ENCODE measurements at regions not wholly inside any gene's neighbourhood (a gene's known extent, or its start where the extent isn't known, plus 50 kb on each side); places are given as distances from the start of the nearest gene placed in this dataset.

DNA sequence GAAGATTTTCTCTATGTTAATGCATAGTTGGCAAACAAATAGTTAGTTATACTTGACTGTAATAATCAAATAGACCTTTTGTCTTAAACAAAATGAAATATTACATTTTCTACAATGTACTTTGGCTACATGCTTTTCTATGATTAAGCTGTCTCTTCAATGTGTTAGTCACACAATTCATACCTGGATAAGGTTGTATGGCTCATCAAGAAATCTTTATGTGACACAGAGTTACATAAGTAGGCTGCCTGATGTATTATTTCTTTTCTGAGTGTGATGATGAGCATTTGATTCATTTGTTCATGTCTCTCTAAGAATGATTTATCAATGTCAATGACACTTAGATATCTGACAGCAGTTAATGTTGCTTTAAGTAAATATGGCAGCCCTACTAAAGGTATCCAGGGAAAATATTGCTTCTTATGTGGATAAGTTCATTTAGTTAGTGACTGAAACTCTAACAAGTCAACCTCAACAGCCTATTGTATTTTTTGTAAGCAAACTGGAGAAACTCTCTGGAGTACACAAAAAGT lies 157.4 kb upstream of the SOX2 start:
- Mint-ChIP-seq H3K27ac (no peak overlapping the region), H3K4me1 (no peaks in the 10 kb centered on the region), H3K36me3 (ENCODE audit: low read depth) (no peaks in the 10 kb centered on the region), H3K9me3 (peaks cover 5% of the 10 kb centered on the region), H3K4me3 (no peak overlapping the region), H3K27me3 (no peaks in the 10 kb centered on the region)
- ChIA-PET CTCF (no interaction called here), POLR2A (no interaction called here)
- no peak for DNase-seq

DNA sequence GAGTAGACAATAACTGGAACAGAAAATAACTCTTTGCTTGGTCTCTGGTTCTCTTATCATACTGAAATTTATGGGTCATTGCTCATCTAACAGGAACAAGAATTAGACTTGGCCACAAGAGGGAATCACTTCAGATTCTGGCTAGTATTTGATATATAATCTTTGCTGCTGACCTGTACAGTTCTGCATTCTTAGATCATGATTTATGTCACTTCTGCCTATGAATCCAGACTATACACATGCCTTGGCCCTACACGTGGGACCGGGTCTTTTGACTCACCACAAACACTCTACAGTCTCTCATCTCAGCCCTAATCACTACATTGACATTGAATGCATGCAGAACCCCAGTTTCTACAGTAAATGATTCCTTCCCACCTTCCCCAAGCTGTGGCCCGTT lies 162.5 kb upstream of the SOX2 start:
- ChIA-PET CTCF (no interaction called here), POLR2A (no interaction called here)
- DNase-seq, result no peak
- Mint-ChIP-seq H3K4me1 (no peaks in the 10 kb centered on the region), H3K27me3 (no peaks in the 10 kb centered on the region), H3K9me3 (peaks cover 8% of the 10 kb centered on the region), H3K36me3 (ENCODE audit: low read depth) (no peaks in the 10 kb centered on the region), H3K27ac (no peak overlapping the region), H3K4me3 (no peak overlapping the region)

DNA sequence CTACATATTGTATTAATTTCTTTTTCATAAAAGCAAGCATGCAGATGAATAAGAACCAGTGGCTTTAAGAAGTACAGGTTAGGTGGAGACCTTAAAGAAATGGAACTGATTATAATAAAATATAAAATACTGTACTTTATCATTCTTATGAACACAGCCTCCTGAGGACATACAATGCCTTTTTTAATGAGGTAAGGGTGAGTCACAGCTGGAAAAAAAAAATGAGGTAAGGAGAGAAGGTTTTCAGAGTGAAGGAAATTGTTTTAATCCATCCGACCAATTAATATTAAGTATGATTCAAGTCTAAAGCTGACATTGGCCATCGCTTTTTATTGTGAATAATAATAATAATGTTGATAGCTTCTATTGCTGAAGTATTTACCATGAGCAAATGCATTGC lies 170.3 kb upstream of the SOX2 start:
- H3K27ac Mint-ChIP-seq, result no peak overlapping the region
- POLR2A ChIA-PET, result no interaction called here

DNA sequence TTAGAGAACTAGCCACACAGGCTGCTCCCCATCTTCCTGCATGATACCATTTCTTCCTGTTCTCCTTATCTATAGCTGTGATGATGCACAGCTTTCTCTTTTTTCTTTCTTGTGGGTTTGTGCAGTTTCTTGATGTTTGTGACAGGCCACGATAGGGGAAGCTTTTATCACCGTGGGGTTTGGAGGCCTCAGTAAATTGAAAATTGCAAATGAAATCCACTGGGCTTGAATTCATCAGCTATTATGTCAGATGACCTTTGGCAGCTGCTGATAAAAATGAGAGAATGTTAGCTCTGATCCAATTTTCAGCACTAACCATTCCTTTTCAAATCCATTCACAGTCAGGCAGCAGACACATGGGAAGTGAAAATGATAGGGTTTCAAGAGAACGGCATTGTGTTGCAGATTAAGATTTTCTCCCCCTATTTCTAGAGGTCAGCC lies 176.9 kb upstream of the SOX2 start:
- no peaks in the 10 kb centered on the region for H3K4me1 Mint-ChIP-seq
- POLR2A ChIA-PET, result no interaction called here

More for the DNA sequence above, 170.3 kb upstream of the SOX2 start:
- H3K4me3 Mint-ChIP-seq, result no peak overlapping the region
- H3K27me3 Mint-ChIP-seq, result no peaks in the 10 kb centered on the region
- peaks cover 14% of the 10 kb centered on the region for H3K9me3 Mint-ChIP-seq
- no peaks in the 10 kb centered on the region for H3K36me3 Mint-ChIP-seq (ENCODE audit: low read depth)
- no peaks in the 10 kb centered on the region for H3K4me1 Mint-ChIP-seq
- CTCF ChIA-PET, result no interaction called here
- DNase-seq, result no peak

DNA sequence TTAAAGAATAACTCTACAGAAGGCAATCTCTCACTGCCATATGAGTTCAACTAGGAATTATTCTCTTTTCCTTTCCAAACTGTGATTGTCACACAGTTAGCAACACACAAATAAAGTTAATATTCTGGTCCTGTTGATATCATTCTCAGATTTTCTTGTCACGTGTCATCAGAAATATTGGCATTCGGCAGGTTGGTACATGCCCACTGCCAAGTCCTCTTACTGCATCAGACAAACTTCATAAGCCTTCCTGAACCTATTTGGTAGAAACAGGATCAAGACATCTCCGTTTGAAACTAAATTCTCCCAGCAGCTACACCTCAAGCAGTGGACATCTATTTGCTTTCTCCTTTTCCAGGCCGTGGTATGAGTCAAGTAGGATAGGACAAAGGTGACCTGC lies 177.9 kb upstream of the SOX2 start:
- ChIA-PET POLR2A (no interaction called here), CTCF (no interaction called here)
- Mint-ChIP-seq H3K36me3 (ENCODE audit: low read depth) (no peaks in the 10 kb centered on the region), H3K4me3 (no peak overlapping the region), H3K9me3 (peaks cover 16% of the 10 kb centered on the region), H3K4me1 (no peaks in the 10 kb centered on the region), H3K27me3 (no peaks in the 10 kb centered on the region), H3K27ac (no peak overlapping the region)
- DNase-seq, result no peak

More for the DNA sequence above, 176.9 kb upstream of the SOX2 start:
- no peak overlapping the region for H3K27ac Mint-ChIP-seq
- peaks cover 16% of the 10 kb centered on the region for H3K9me3 Mint-ChIP-seq
- CTCF ChIA-PET, result no interaction called here
- no peak for DNase-seq
- H3K36me3 Mint-ChIP-seq (ENCODE audit: low read depth), result no peaks in the 10 kb centered on the region
- no peak overlapping the region for H3K4me3 Mint-ChIP-seq
- no peaks in the 10 kb centered on the region for H3K27me3 Mint-ChIP-seq

DNA sequence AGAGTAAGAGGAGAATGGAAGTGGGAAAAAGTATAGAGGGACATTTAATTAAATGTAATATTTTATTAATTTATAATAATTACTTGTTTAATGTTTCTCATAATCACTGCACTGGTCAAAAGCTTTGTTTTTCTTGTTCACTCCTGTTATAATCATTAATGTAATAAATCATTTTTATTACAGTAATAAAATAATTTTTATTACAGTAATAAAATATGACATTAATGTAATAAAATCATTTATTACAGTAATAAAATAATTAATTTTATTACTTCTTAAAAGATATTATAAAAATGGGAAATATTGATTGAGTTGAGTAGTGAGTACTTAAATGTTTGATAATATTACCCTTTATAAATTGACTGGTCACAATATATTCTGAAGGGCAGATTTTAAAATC lies 181.1 kb upstream of the SOX2 start:
- H3K4me3 Mint-ChIP-seq, result no peak overlapping the region
- no peak for DNase-seq
- no peaks in the 10 kb centered on the region for H3K36me3 Mint-ChIP-seq (ENCODE audit: low read depth)
- H3K27me3 Mint-ChIP-seq, result no peaks in the 10 kb centered on the region
- no peaks in the 10 kb centered on the region for H3K4me1 Mint-ChIP-seq
- H3K27ac Mint-ChIP-seq, result no peak overlapping the region
- CTCF ChIA-PET, result no interaction called here
- POLR2A ChIA-PET, result no interaction called here
- H3K9me3 Mint-ChIP-seq, result peaks cover 19% of the 10 kb centered on the region

DNA sequence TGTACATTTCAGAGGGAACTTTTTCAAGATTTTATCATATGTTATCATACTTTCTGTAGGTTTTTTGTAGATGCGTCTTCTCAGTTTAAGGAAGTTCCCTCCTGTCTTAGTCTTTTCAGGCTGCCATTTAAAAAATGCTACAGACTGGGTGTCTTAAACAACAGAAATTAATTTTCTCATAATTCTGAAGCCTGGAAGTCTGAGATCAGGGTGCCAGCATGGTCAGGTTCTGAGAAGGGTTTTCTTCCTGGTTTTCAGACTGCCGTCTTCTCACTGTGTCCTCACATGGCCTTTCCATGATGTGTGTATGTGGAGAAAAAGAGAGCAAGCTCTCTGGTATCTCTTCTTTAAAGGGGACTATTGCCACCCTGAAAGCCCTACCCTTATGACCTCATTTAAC lies 189.9 kb upstream of the SOX2 start:
- H3K9me3 Mint-ChIP-seq, result peaks cover 21% of the 10 kb centered on the region
- ChIA-PET POLR2A (no interaction called here), CTCF (no interaction called here)
- H3K27me3 Mint-ChIP-seq, result no peaks in the 10 kb centered on the region
- no peak overlapping the region for H3K27ac Mint-ChIP-seq
- H3K4me1 Mint-ChIP-seq, result no peaks in the 10 kb centered on the region
- H3K4me3 Mint-ChIP-seq, result no peak overlapping the region
- DNase-seq, result no peak
- H3K36me3 Mint-ChIP-seq (ENCODE audit: low read depth), result no peaks in the 10 kb centered on the region

DNA sequence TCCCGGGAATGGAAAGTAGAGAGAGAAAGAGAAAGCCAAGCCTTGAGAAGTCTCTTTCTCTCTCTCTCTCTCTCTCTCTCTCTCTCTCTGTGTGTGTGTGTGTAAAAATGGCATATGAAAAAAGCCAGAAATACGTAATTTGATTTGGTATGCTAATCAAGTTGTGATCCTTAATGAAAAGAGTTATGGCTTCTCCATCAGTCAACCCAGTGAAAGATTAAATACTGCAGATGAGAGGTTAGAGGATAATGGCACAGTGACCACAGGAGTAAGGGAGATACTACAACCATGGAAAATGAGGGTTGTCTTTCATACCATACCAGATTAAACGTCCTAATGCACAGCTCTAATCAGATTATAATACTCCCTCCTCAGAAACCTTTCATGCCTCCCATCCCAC lies 193.5 kb upstream of the SOX2 start:
- H3K27me3 Mint-ChIP-seq, result no peaks in the 10 kb centered on the region
- H3K27ac Mint-ChIP-seq, result no peak overlapping the region
- no peak for DNase-seq
- H3K4me1 Mint-ChIP-seq, result no peaks in the 10 kb centered on the region
- no peak overlapping the region for H3K4me3 Mint-ChIP-seq
- H3K9me3 Mint-ChIP-seq, result peaks cover 19% of the 10 kb centered on the region
- ChIA-PET CTCF (no interaction called here), POLR2A (no interaction called here)
- H3K36me3 Mint-ChIP-seq (ENCODE audit: low read depth), result no peaks in the 10 kb centered on the region

DNA sequence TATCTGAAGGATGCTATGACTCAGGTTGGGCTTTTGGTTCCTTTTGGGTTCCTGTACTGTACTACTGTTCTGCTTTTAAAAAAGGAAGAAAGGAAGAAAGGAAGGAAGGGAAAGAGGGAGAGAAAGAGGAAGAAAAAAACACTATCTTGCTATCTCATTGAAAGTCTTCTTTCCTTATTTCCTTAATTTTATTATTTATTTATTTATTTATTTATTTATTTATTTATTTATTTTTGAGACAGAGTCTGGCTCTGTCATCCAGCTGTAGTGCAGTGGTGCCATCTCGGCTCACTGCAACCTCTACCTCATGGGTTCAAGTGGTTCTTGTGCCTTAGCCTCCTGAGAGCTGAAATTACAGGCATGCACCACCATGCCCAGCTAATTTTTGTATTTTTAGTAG lies 198.9 kb upstream of the SOX2 start:
- H3K36me3 Mint-ChIP-seq (ENCODE audit: low read depth), result no peaks in the 10 kb centered on the region
- H3K27ac Mint-ChIP-seq, result no peak overlapping the region
- H3K4me3 Mint-ChIP-seq, result no peak overlapping the region
- no peaks in the 10 kb centered on the region for H3K4me1 Mint-ChIP-seq
- no peaks in the 10 kb centered on the region for H3K27me3 Mint-ChIP-seq
- ChIA-PET POLR2A (no interaction called here), CTCF (no interaction called here)
- H3K9me3 Mint-ChIP-seq, result peaks cover 30% of the 10 kb centered on the region
- DNase-seq, result no peak

DNA sequence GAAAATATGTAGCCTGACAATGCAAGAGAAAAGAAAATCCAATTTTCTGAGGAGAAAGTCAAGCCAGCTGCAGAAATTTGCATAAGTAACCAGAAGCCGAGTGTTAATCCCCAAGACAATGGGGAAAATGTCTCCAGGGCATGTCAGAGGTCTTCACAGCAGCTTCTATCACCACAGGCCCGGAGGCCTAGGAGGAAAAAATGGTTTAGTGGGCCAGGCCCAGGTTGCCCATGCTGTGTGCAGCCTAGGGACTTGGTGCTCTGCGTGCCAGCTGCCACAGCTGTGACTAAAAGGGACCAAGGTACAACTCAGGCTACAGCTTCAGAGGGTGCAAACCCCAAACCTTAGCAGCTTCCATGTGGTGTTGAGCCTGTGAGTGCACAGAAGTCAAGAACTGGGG lies 201.2 kb upstream of the SOX2 start:
- Mint-ChIP-seq H3K4me1 (no peaks in the 10 kb centered on the region), H3K9me3 (peaks cover 27% of the 10 kb centered on the region), H3K27me3 (no peaks in the 10 kb centered on the region), H3K27ac (no peak overlapping the region), H3K36me3 (ENCODE audit: low read depth) (no peaks in the 10 kb centered on the region), H3K4me3 (no peak overlapping the region)
- CTCF ChIA-PET, result no interaction called here
- no peak for DNase-seq
- POLR2A ChIA-PET, result no interaction called here

DNA sequence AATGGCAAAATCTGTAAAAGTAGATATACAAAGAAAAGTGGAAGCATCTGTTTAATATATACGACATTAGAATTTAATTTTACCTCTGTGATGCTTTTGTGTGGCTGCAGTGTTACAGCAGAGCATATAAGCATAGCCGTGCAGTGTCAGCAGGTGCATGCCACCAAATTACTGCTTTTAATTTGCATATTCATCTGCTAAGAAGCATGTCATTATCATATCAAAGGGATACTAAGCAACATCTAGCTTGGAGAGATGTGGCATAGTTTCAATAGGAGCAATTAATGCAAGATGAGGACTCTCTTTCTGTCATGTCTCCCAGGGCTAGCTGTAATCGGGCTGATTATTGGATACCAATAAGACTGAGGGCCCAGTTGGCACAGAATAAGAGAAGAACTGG lies 214.4 kb upstream of the SOX2 start:
- H3K36me3 Mint-ChIP-seq (ENCODE audit: low read depth), result no peaks in the 10 kb centered on the region
- POLR2A ChIA-PET, result no interaction called here
- no peak overlapping the region for H3K27ac Mint-ChIP-seq
- no peaks in the 10 kb centered on the region for H3K27me3 Mint-ChIP-seq
- CTCF ChIA-PET, result no interaction called here
- peaks cover 2% of the 10 kb centered on the region for H3K9me3 Mint-ChIP-seq
- no peak for DNase-seq
- no peak overlapping the region for H3K4me3 Mint-ChIP-seq
- no peaks in the 10 kb centered on the region for H3K4me1 Mint-ChIP-seq

DNA sequence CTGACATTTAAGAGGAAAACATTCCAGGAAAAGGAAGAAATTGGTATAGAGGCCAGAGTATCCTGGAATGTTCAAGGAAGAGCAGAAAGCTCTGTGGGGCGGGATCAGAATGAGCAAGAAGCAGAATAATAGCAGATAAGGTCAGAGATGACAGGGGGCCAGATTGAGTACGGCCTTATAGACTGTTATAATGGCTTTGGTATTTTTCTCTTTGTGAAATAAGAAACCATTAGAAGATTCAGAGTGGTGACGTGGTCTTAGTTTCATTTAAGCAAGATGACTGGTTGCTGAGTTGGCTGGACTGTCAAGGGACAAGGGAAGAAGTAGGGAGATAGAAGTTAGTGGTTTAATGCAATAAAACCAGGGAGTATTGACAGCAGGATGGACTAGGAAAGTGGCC lies 218.3 kb upstream of the SOX2 start:
- no peaks in the 10 kb centered on the region for H3K36me3 Mint-ChIP-seq (ENCODE audit: low read depth)
- no peak overlapping the region for H3K27ac Mint-ChIP-seq
- POLR2A ChIA-PET, result no interaction called here
- H3K27me3 Mint-ChIP-seq, result no peaks in the 10 kb centered on the region
- H3K4me3 Mint-ChIP-seq, result no peak overlapping the region
- H3K4me1 Mint-ChIP-seq, result no peaks in the 10 kb centered on the region
- no peak for DNase-seq
- peaks cover 10% of the 10 kb centered on the region for H3K9me3 Mint-ChIP-seq
- CTCF ChIA-PET, result no interaction called here

DNA sequence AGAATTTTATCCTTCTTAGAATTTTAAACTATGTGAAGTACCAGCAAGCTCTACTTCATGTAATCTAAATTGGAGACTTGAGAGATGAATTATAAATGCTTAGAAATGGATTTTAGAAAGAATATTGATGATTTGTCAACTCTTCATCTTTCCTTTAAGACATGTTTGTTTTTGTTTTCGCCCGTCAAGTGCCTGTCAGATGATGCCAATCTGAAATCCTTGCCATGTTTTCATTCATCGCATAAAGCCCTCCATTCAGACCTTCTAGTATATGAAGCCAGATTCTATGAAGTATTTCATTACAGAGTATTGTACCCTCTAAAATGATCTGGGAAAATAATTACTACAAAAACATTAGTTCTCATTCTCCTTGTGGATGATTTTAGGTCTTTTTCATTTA lies 223.2 kb upstream of the SOX2 start:
- Mint-ChIP-seq H3K4me3 (no peak overlapping the region), H3K27me3 (no peaks in the 10 kb centered on the region), H3K9me3 (peaks cover 10% of the 10 kb centered on the region), H3K27ac (no peak overlapping the region), H3K36me3 (ENCODE audit: low read depth) (no peaks in the 10 kb centered on the region), H3K4me1 (no peaks in the 10 kb centered on the region)
- POLR2A ChIA-PET, result no interaction called here
- DNase-seq, result no peak
- CTCF ChIA-PET, result no interaction called here

DNA sequence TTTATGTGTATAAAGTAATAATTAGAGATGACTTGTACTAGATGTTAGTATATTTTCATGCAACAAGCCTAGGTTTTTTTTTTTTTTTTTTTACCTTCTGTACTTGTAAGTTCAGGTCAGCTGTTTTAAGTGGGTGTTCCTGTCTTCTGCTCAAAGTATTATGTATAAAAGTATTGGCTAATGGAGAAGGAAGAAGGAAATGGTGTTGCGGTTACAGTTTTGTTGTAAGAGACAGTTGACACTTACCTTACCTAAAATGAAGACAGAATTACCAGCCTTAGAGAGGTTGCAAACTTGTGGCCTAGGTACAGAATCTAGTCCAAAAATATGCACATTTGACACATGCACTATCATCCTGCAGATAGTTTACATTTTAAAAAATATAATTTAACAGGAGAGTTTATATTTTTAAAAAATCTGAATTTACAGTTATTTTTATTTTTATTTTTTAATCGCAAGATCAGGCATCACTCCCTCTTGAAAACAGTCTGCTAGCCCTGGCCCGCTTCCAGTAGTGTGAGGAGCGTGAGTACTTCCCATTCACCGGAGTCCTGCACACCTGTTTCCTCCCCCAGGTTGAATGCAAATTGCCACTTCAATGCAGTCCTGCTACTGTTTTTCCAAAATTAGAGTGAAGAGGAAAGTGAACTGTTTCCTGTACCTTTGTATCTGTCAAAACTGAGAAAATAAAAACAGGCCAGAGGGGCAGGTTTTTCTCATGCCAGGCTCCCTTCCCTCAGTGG lies 224.3 kb upstream of the SOX2 start:
- H3K4me1 Mint-ChIP-seq, result no peaks in the 10 kb centered on the region
- no peak overlapping the region for H3K4me3 Mint-ChIP-seq
- ChIA-PET POLR2A (no interaction called here), CTCF (no interaction called here)
- no peaks in the 10 kb centered on the region for H3K36me3 Mint-ChIP-seq (ENCODE audit: low read depth)
- H3K9me3 Mint-ChIP-seq, result peaks cover 10% of the 10 kb centered on the region
- H3K27me3 Mint-ChIP-seq, result no peaks in the 10 kb centered on the region
- DNase-seq, result no peak
- H3K27ac Mint-ChIP-seq, result no peak overlapping the region

Measured in activated CD4-positive, alpha-beta memory T cell treated with anti-CD3 and anti-CD28 coated beads, Interleukin-2, amount 10 ng/mL, durations not matched to agents 7 days and 5 days (primary cell).